Left ventricle myocardium superior (tissue), 1 donor: ENCODE measurements at regions not wholly inside any gene's neighbourhood (a gene's known extent, or its start where the extent isn't known, plus 50 kb on each side); places are given as distances from the start of the nearest gene placed in this dataset.

Experiments
- ATAC-seq: fragments of 200-7000 bp; cut with Tn5 transposase; one replicate; pipeline ENCODE4 v1.9.1; 2020; ENCODE audit warnings: mild to moderate bottlenecking, moderate library complexity
- DNase-seq: peaks from one replicate; pipeline ENCODE4 v3.0.0-alpha.2; 2020
- intact Hi-C: fragments of 100-400 bp; cut with micrococcal nuclease; formaldehyde crosslinking; loops from one replicate; pipeline ENCODE4 v1.11.0; 2022
- donor health status: DM: no; HTN: yes; CAD: no; lungs with severe emphysema.

GRCh38 chr22:48581205-48581766 is 1246.4 kb downstream of the BRD1 start:
- DNase-seq (peak; percentile 5), ATAC-seq (no peak)
- intact Hi-C loops = no loop called here

- no peak for ATAC-seq
- peak; percentile 6 for DNase-seq
These were observed 1247.1 kb downstream of the BRD1 start for GRCh38 chr22:48580481-48580970.

GRCh38 chr22:48579928-48580309 is 1247.8 kb downstream of the BRD1 start:
- ATAC-seq (no peak), DNase-seq (peak; percentile 5)
- intact Hi-C loops = no loop called here

More at GRCh38 chr22:48580481-48580970, 1247.1 kb downstream of the BRD1 start:
- intact Hi-C loops = no loop called here

- DNase-seq (peak; percentile 12), ATAC-seq (no peak)
- intact Hi-C loops = no loop called here
These were observed 1248.4 kb downstream of the BRD1 start for GRCh38 chr22:48579043-48579927.

GRCh38 chr22:48578138-48579042 is 1249.3 kb downstream of the BRD1 start:
- ATAC-seq (no peak), DNase-seq (peak; percentile 21)
- intact Hi-C loops = no loop called here

GRCh38 chr22:48577691-48578090 is 1250.0 kb downstream of the BRD1 start:
- intact Hi-C loops = no loop called here
- DNase-seq (peak; percentile 10), ATAC-seq (no peak)

- ATAC-seq (no peak), DNase-seq (peak; percentile 20)
These were observed 1250.5 kb downstream of the BRD1 start for GRCh38 chr22:48577014-48577690.

GRCh38 chr22:48576333-48577013 is 1251.2 kb downstream of the BRD1 start:
- peak; percentile 23 for DNase-seq
- intact Hi-C loops = no loop called here
- peak; percentile 66 for ATAC-seq

More at GRCh38 chr22:48577014-48577690, 1250.5 kb downstream of the BRD1 start:
- intact Hi-C loops = no loop called here

GRCh38 chr22:48575618-48576332 is 1251.9 kb downstream of the BRD1 start:
- intact Hi-C loops = no loop called here
- DNase-seq = no peak
- no peak for ATAC-seq

GRCh38 chr22:48574776-48575617 is 1252.7 kb downstream of the BRD1 start:
- ATAC-seq = peak; percentile 87
- peak; percentile 42 for DNase-seq
- intact Hi-C loops = no loop called here

- intact Hi-C loops = no loop called here
- DNase-seq (peak; percentile 3), ATAC-seq (no peak)
These were observed 1253.9 kb downstream of the BRD1 start for GRCh38 chr22:48573766-48574165.

GRCh38 chr22:48572951-48573350 is 1254.7 kb downstream of the BRD1 start:
- ATAC-seq (no peak), DNase-seq (peak; percentile 3)
- intact Hi-C loops = no loop called here

- no peak for ATAC-seq
- no peak for DNase-seq
- intact Hi-C loops = no loop called here
These were observed 1256.8 kb downstream of the BRD1 start for GRCh38 chr22:48570912-48571311.

GRCh38 chr22:48569476-48570233 is 1258.0 kb downstream of the BRD1 start:
- no peak for ATAC-seq
- intact Hi-C loops = no loop called here
- no peak for DNase-seq

- intact Hi-C loops = no loop called here
- no peak for ATAC-seq
- DNase-seq = peak; percentile 2
These were observed 1258.8 kb downstream of the BRD1 start for GRCh38 chr22:48568736-48569330.
